NT2/D1 (cell line): ENCODE measurements at regions not wholly inside any gene's neighbourhood (a gene's known extent, or its start where the extent isn't known, plus 50 kb on each side); places are given as distances from the start of the nearest gene placed in this dataset.

ENCODE experiments used
- DNase-seq: peaks from one replicate; pipeline ENCODE4 v3.0.0-alpha.2; 2011; ENCODE audit warnings: low read depth, low spot score
- H3K27me3 ChIP-seq: 2 replicates; pipeline ENCODE4 v1.6.0; 2011; ENCODE audit warnings: mild to moderate bottlenecking; ENCODE audit not compliant: insufficient read length, insufficient read depth
- H3K36me3 ChIP-seq: 2 replicates; pipeline ENCODE4 v1.6.1; 2011; ENCODE audit warnings: mild to moderate bottlenecking, low read length, mixed read lengths; ENCODE audit not compliant: insufficient read depth, insufficient read length
- H3K4me1 ChIP-seq: 2 replicates; pipeline ENCODE4 v1.5.1; 2011; ENCODE audit not compliant: insufficient read depth, insufficient read length
- H3K4me3 ChIP-seq: 2 replicates; pipeline ENCODE4 v1.5.1; 2011; ENCODE audit warnings: low read depth; ENCODE audit not compliant: insufficient read length
- H3K9ac ChIP-seq: 2 replicates; pipeline ENCODE4 v1.6.0; 2011; ENCODE audit warnings: low read depth; ENCODE audit not compliant: insufficient read length
- H3K9me3 ChIP-seq: 2 replicates; pipeline ENCODE4 v1.5.1; 2011; ENCODE audit warnings: mild to moderate bottlenecking, low read length; ENCODE audit not compliant: insufficient read depth
- SUZ12 ChIP-seq: IDR thresholded peaks from 2 replicates; pipeline ENCODE4 v1.6.1; 2011; ENCODE audit not compliant: insufficient read length, insufficient read depth; ENCODE audit errors: extremely low read depth
- YY1 ChIP-seq: IDR thresholded peaks from 2 replicates; pipeline ENCODE4 v1.6.1; 2011; ENCODE audit not compliant: insufficient read length, insufficient read depth
- ZNF274 ChIP-seq: IDR thresholded peaks from 2 replicates; pipeline ENCODE4 v1.6.1; 2011; ENCODE audit warnings: mild to moderate bottlenecking, low read depth, low read length

GRCh38 chr12:75974323-75975187 lies 57.0 kb downstream of the PHLDA1 start:
- TF ChIP-seq YY1, result no peak
- no peak for TF ChIP-seq SUZ12
- TF ChIP-seq ZNF274, result no peak
- no peak overlapping the region for H3K9ac ChIP-seq
- no peak for DNase-seq
- no peaks in the 10 kb centered on the region for H3K9me3 ChIP-seq
- H3K4me1 ChIP-seq, result peaks cover 4% of the 10 kb centered on the region
- no peaks in the 10 kb centered on the region for H3K36me3 ChIP-seq
- no peak overlapping the region for H3K4me3 ChIP-seq
- no peaks in the 10 kb centered on the region for H3K27me3 ChIP-seq

GRCh38 chr12:75971253-75971652 lies 60.3 kb downstream of the PHLDA1 start:
- H3K4me3 ChIP-seq, result no peak overlapping the region
- no peak for DNase-seq
- TF ChIP-seq ZNF274 (no peak), YY1 (no peak), SUZ12 (no peak)
- no peak overlapping the region for H3K9ac ChIP-seq
- H3K4me1 ChIP-seq, result peaks cover 4% of the 10 kb centered on the region
- H3K27me3 ChIP-seq, result no peaks in the 10 kb centered on the region
- H3K9me3 ChIP-seq, result no peaks in the 10 kb centered on the region
- no peaks in the 10 kb centered on the region for H3K36me3 ChIP-seq

DNA sequence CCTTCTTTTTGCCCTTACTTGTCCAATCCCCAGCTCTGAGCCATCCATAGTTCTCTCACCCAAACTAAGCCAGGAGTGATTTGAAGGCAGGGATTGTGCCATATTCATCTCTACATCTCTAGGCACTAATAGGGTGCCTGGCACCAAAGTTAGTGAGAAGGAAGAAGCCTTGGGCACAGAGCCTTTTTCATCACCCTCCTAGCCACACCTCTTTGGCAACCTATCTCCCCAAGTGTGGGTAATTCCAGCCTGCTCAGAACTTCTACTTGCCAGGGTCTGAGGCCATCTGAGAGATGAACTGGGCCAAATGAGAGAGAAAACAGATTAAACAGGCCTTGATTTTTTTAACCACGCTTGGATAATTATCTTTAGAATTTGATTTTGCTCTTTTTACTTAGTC lies 61.3 kb downstream of the PHLDA1 start:
- H3K4me3 ChIP-seq, result no peak overlapping the region
- no peaks in the 10 kb centered on the region for H3K27me3 ChIP-seq
- H3K36me3 ChIP-seq, result no peaks in the 10 kb centered on the region
- H3K4me1 ChIP-seq, result peaks cover 4% of the 10 kb centered on the region
- TF ChIP-seq YY1 (no peak), ZNF274 (no peak), SUZ12 (no peak)
- no peak for DNase-seq
- H3K9ac ChIP-seq, result no peak overlapping the region
- H3K9me3 ChIP-seq, result no peaks in the 10 kb centered on the region

DNA sequence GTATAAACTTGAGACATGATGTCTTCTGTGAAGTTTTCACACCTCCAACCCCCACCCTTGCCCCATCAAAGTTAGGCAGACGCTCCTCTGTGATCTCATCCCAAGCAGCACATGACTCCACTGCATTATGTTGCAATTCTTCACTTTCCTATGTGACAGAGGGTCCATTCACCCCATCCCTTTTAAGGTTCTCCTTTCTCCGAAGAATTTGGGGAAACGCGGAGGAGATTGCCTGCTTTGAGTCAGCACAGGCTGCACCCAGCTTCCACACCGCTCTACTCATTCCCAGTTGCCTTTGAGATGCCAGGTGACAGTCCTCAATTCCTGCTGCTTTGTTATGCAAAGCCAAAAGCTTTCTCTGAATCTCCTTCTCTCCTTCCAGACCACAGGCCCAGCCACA lies 61.8 kb downstream of the PHLDA1 start:
- DNase-seq, result peak; percentile 84
- H3K9ac ChIP-seq, result peak overlapping the region; percentile 23

GRCh38 chr12:75965661-75966060 lies 65.9 kb downstream of the PHLDA1 start:
- H3K9me3 ChIP-seq, result no peaks in the 10 kb centered on the region
- H3K9ac ChIP-seq, result no peak overlapping the region
- TF ChIP-seq SUZ12 (no peak), YY1 (no peak), ZNF274 (no peak)
- H3K27me3 ChIP-seq, result no peaks in the 10 kb centered on the region
- H3K4me1 ChIP-seq, result peaks cover 4% of the 10 kb centered on the region
- H3K36me3 ChIP-seq, result no peaks in the 10 kb centered on the region
- DNase-seq, result no peak
- H3K4me3 ChIP-seq, result no peak overlapping the region

More for the DNA sequence above, 61.8 kb downstream of the PHLDA1 start:
- Histone ChIP-seq H3K27me3 (no peaks in the 10 kb centered on the region), H3K4me1 (peaks cover 4% of the 10 kb centered on the region), H3K4me3 (no peak overlapping the region), H3K9me3 (no peaks in the 10 kb centered on the region), H3K36me3 (no peaks in the 10 kb centered on the region)
- TF ChIP-seq YY1 (no peak), SUZ12 (no peak), ZNF274 (no peak)

- Histone ChIP-seq H3K9ac (no peak overlapping the region), H3K4me3 (no peak overlapping the region), H3K36me3 (no peaks in the 10 kb centered on the region), H3K9me3 (no peaks in the 10 kb centered on the region), H3K27me3 (no peaks in the 10 kb centered on the region), H3K4me1 (peaks cover 7% of the 10 kb centered on the region)
- TF ChIP-seq YY1 (no peak), ZNF274 (no peak), SUZ12 (no peak)
- no peak for DNase-seq
Measured at GRCh38 chr12:75964150-75964549, 67.4 kb downstream of the PHLDA1 start.

- no peak for DNase-seq
- Histone ChIP-seq H3K9ac (no peak overlapping the region), H3K36me3 (no peaks in the 10 kb centered on the region), H3K4me3 (no peak overlapping the region), H3K4me1 (peaks cover 7% of the 10 kb centered on the region), H3K9me3 (no peaks in the 10 kb centered on the region), H3K27me3 (no peaks in the 10 kb centered on the region)
- no peak for TF ChIP-seq ZNF274
- TF ChIP-seq YY1, result no peak
- TF ChIP-seq SUZ12, result no peak
Measured at GRCh38 chr12:75961878-75962277, 69.7 kb downstream of the PHLDA1 start.
